Lower leg skin (tissue), 4 donors: ENCODE measurements at regions not wholly inside any gene's neighbourhood (a gene's known extent, or its start where the extent isn't known, plus 50 kb on each side); places are given as distances from the start of the nearest gene placed in this dataset.

Experiments
- DNase-seq, 2 donors: peaks; one replicate each; pipeline ENCODE4 v3.0.0-alpha.2; 2019; ENCODE audit warnings: low spot score in 2 of 2
- H3K4me3 ChIP-seq: fragments of 200-600 bp; sonication (generic); 2 replicates; pipeline ENCODE4 v1.5.1; 2017; ENCODE audit warnings: mild to moderate bottlenecking, low read depth; ENCODE audit not compliant: poor library complexity, severe bottlenecking
- CTCF ChIP-seq, 3 donors: fragments of 450-650 bp; IDR thresholded peaks; one replicate each; pipeline ENCODE4 v1.5.1; 2016; ENCODE audit warnings: antibody characterized with exemption in 3 of 3, mild to moderate bottlenecking in 3 of 3, moderate library complexity in 2 of 3
- POLR2A ChIP-seq, 2 donors: fragments of 450-650 bp; IDR thresholded peaks; one replicate each; pipeline ENCODE4 v1.6.1; 2016 to 2017; ENCODE audit warnings: antibody characterized with exemption in 2 of 2, mild to moderate bottlenecking in 1 of 2, moderate library complexity in 1 of 2
- WGBS, 2 donors: methylation state at CpG; one replicate each; pipeline ENCODE4 v1.1.5; 2018; 5-methylcytosine and 5-hydroxymethylcytosine counted together
- intact Hi-C: fragments of 100-400 bp; cut with DNase I; formaldehyde crosslinking; loops from one replicate; pipeline ENCODE4 v1.15.0; 2023; ENCODE audit warnings: low total_unique reads

GRCh38 chr2:20104900-20105545 lies 53.6 kb upstream of the LAPTM4A start:
- DNase-seq: no peak
- no peak overlapping the region for H3K4me3 ChIP-seq
- no peak for TF ChIP-seq POLR2A (IDR thresholded peaks at IDR 0.05)
- WGBS, 2 donors: 78 to 81% methylated on average over 9 of the region's 9 CpGs
- intact Hi-C loops: no loop called here

- no peak overlapping the region for H3K4me3 ChIP-seq
- no peak for DNase-seq
- TF ChIP-seq CTCF (IDR thresholded peaks at IDR 0.05): no peak
- no peak for TF ChIP-seq POLR2A (IDR thresholded peaks at IDR 0.05)
- intact Hi-C loops: no loop called here
- 42 to 57% methylated on average over 2 of the region's 2 CpGs for WGBS, 2 donors
These were observed 52.1 kb upstream of the LAPTM4A start for GRCh38 chr2:20103530-20103929.
